ENCODE measurements at regions not wholly inside any gene's neighbourhood (a gene's known extent, or its start where the extent isn't known, plus 50 kb on each side); places are given as distances from the start of the nearest gene placed in this dataset.

- peaks cover 4 to 18% (median 12%) of the 10 kb centered on the region in 7 donors for H3K9me3 Mint-ChIP-seq
- H2AFZ ChIP-seq (ENCODE audit: insufficient read depth, low read depth, low read length, poor library complexity, severe bottlenecking): no peak overlapping the region
- H3K36me3 ChIP-seq (replicated peaks in 1 of 2; ENCODE audit: control insufficient read depth in 1 of 2, insufficient read depth in 2 of 2, low read length in 2 of 2): no peaks in the 10 kb centered on the region
- no peaks in the 10 kb centered on the region for H4K20me1 ChIP-seq (ENCODE audit: insufficient read depth, low read length)
- no peaks in the 10 kb centered on the region for H3K4me1 ChIP-seq (ENCODE audit: control insufficient read depth in 1 of 2, insufficient read depth in 2 of 2, low read length in 2 of 2)
- H3K27me3 Mint-ChIP-seq (ENCODE audit: low read depth in 3 of 3): no peaks in the 10 kb centered on the region
- no peak overlapping the region for H3K4me3 ChIP-seq (replicated peaks in 1 of 3; ENCODE audit: low read depth in 2 of 3, low read length in 3 of 3)
- no peaks in the 10 kb centered on the region for H3K4me1 Mint-ChIP-seq
- no peak overlapping the region for H3K9ac ChIP-seq (ENCODE audit: insufficient read depth, low read length, poor library complexity, severe bottlenecking)
- peaks cover 20 to 21% of the 10 kb centered on the region in 2 donors for H3K9me3 ChIP-seq (replicated peaks in 1 of 2; ENCODE audit: control insufficient read depth in 1 of 2, insufficient read depth in 1 of 2, low read length in 2 of 2)
- no peak overlapping the region for H3K27ac ChIP-seq (ENCODE audit: low read depth in 1 of 2, low read length in 2 of 2)
- no peak overlapping the region for H3K4me3 Mint-ChIP-seq
- no peaks in the 10 kb centered on the region for H3K79me2 ChIP-seq (ENCODE audit: insufficient read depth, low read length)
- no peak for DNase-seq
- no peaks in the 10 kb centered on the region for H3K27me3 ChIP-seq (ENCODE audit: control insufficient read depth in 2 of 2, insufficient read depth in 2 of 2, low read length in 2 of 2)
- H3K4me2 ChIP-seq (replicated peaks; ENCODE audit: extremely low read depth, low read length, poor library complexity, severe bottlenecking): no peak overlapping the region
- H3K27ac Mint-ChIP-seq: no peak overlapping the region
- H3K36me3 Mint-ChIP-seq: no peaks in the 10 kb centered on the region
- intact Hi-C loops (cut with micrococcal nuclease): no loop called here
- TF ChIP-seq CTCF (IDR thresholded peaks at IDR 0.05): no peak
- WGBS (ENCODE audit: insufficient coverage): no CpG with 5 or more reads among the region's 3 CpGs
Measured at GRCh38 chr10:81575036-81575435, 300.0 kb upstream of the NRG3 start.

- Histone ChIP-seq H3K9me3 (replicated peaks in 1 of 2; ENCODE audit: control insufficient read depth in 1 of 2, insufficient read depth in 1 of 2, low read length in 2 of 2) (peaks cover 8% of the 10 kb centered on the region in 2 donors), H3K4me2 (replicated peaks; ENCODE audit: extremely low read depth, low read length, poor library complexity, severe bottlenecking) (no peak overlapping the region), H3K4me3 (replicated peaks in 1 of 3; ENCODE audit: low read depth in 2 of 3, low read length in 3 of 3) (no peak overlapping the region), H3K27me3 (ENCODE audit: control insufficient read depth in 2 of 2, insufficient read depth in 2 of 2, low read length in 2 of 2) (no peaks in the 10 kb centered on the region), H3K79me2 (ENCODE audit: insufficient read depth, low read length) (no peaks in the 10 kb centered on the region), H3K36me3 (replicated peaks in 1 of 2; ENCODE audit: control insufficient read depth in 1 of 2, insufficient read depth in 2 of 2, low read length in 2 of 2) (no peaks in the 10 kb centered on the region), H3K9ac (ENCODE audit: insufficient read depth, low read length, poor library complexity, severe bottlenecking) (no peak overlapping the region), H3K4me1 (ENCODE audit: control insufficient read depth in 1 of 2, insufficient read depth in 2 of 2, low read length in 2 of 2) (no peaks in the 10 kb centered on the region), H2AFZ (ENCODE audit: insufficient read depth, low read depth, low read length, poor library complexity, severe bottlenecking) (no peak overlapping the region), H4K20me1 (ENCODE audit: insufficient read depth, low read length) (no peaks in the 10 kb centered on the region), H3K27ac (ENCODE audit: low read depth in 1 of 2, low read length in 2 of 2) (no peak overlapping the region)
- peak overlapping the region in 1 of 2 donors; percentile 42 for H3K4me3 Mint-ChIP-seq
- peaks cover 3 to 8% (median 6%) of the 10 kb centered on the region in 7 donors for H3K9me3 Mint-ChIP-seq
- DNase-seq: no peak
- H3K27me3 Mint-ChIP-seq (ENCODE audit: low read depth in 3 of 3): no peaks in the 10 kb centered on the region
- TF ChIP-seq CTCF (IDR thresholded peaks at IDR 0.05): no peak
- no peak overlapping the region for H3K27ac Mint-ChIP-seq
- intact Hi-C loops (cut with micrococcal nuclease): no loop called here
- H3K4me1 Mint-ChIP-seq: no peaks in the 10 kb centered on the region
- WGBS (ENCODE audit: insufficient coverage): 100% methylated on average over 2 of the region's 2 CpGs
- H3K36me3 Mint-ChIP-seq: no peaks in the 10 kb centered on the region
Measured at GRCh38 chr10:81576336-81576735, 298.7 kb upstream of the NRG3 start.
